ENCODE measurements at regions not wholly inside any gene's neighbourhood (a gene's known extent, or its start where the extent isn't known, plus 50 kb on each side); places are given as distances from the start of the nearest gene placed in this dataset.

- Histone ChIP-seq H3K23ac (ENCODE audit: insufficient read length, low read depth, low read length) (no peak overlapping the region), H2BK20ac (ENCODE audit: low read depth, low read length, poor library complexity, severe bottlenecking) (no peak overlapping the region), H3K27ac (ENCODE audit: insufficient read length, low read depth, low read length) (no peak overlapping the region), H3K56ac (ENCODE audit: insufficient read length, low read depth, low read length) (no peak overlapping the region), H3K4ac (ENCODE audit: low read depth, low read length) (no peak overlapping the region), H2AK5ac (ENCODE audit: insufficient read length, low read length) (no peak overlapping the region), H3K79me2 (ENCODE audit: insufficient read depth, low read length) (no peaks in the 10 kb centered on the region), H3T11ph (ENCODE audit: low read length) (no peak overlapping the region), H3K9me3 (ENCODE audit: control insufficient read depth, low read depth, low read length) (peaks cover 11% of the 10 kb centered on the region), H3K14ac (ENCODE audit: insufficient read depth, low read length) (no peak overlapping the region), H4K20me1 (ENCODE audit: control insufficient read depth, insufficient read depth, insufficient read length) (no peaks in the 10 kb centered on the region), H3K4me2 (ENCODE audit: insufficient read depth, insufficient read length, low read length) (no peak overlapping the region), H3K18ac (ENCODE audit: insufficient read length, low read depth, low read length) (no peak overlapping the region), H4K8ac (replicated peaks; ENCODE audit: insufficient read length, low read depth, low read length) (no peak overlapping the region), H3K27me3 (ENCODE audit: insufficient read depth, low read length) (no peaks in the 10 kb centered on the region), H4K91ac (ENCODE audit: insufficient read length, low read depth, low read length) (no peak overlapping the region), H2BK5ac (ENCODE audit: insufficient read length, low read length) (no peak overlapping the region), H3K9ac (ENCODE audit: extremely low read depth, insufficient read length, low read length) (no peak overlapping the region), H4K5ac (ENCODE audit: insufficient read length, low read depth, low read length) (no peak overlapping the region), H3K23me2 (ENCODE audit: insufficient read length, low read depth, low read length, poor library complexity, severe bottlenecking) (no peaks in the 10 kb centered on the region), H2AFZ (ENCODE audit: low read length) (no peak overlapping the region), H2BK15ac (ENCODE audit: low read depth, low read length) (no peak overlapping the region), H2BK120ac (ENCODE audit: low read depth, low read length, poor library complexity, severe bottlenecking) (no peak overlapping the region), H3K79me1 (ENCODE audit: insufficient read depth, low read depth, low read length, poor library complexity, severe bottlenecking) (no peaks in the 10 kb centered on the region), H2BK12ac (ENCODE audit: insufficient read length, low read depth, low read length) (no peak overlapping the region), H3K4me1 (ENCODE audit: insufficient read depth, low read length) (0 out of 2 replicates have a peak, but pooled peaks cover 3% of the 10 kb centered on the region)
- no peak overlapping the region for H3K27ac Mint-ChIP-seq
- no peak for DNase-seq
- no peak overlapping the region for H3K4me3 Mint-ChIP-seq
- H3K9me3 Mint-ChIP-seq = peaks cover 6 to 13% of the 10 kb centered on the region in 2 experiments
- WGBS (ENCODE audit: extremely low coverage, insufficient read length, low lambda C conversion rate) = no CpG with 5 or more reads among the region's 7 CpGs
- peaks cover 21% of the 10 kb centered on the region for H3K27me3 Mint-ChIP-seq (ENCODE audit: low read depth)
- TF ChIP-seq, protein P1, sequence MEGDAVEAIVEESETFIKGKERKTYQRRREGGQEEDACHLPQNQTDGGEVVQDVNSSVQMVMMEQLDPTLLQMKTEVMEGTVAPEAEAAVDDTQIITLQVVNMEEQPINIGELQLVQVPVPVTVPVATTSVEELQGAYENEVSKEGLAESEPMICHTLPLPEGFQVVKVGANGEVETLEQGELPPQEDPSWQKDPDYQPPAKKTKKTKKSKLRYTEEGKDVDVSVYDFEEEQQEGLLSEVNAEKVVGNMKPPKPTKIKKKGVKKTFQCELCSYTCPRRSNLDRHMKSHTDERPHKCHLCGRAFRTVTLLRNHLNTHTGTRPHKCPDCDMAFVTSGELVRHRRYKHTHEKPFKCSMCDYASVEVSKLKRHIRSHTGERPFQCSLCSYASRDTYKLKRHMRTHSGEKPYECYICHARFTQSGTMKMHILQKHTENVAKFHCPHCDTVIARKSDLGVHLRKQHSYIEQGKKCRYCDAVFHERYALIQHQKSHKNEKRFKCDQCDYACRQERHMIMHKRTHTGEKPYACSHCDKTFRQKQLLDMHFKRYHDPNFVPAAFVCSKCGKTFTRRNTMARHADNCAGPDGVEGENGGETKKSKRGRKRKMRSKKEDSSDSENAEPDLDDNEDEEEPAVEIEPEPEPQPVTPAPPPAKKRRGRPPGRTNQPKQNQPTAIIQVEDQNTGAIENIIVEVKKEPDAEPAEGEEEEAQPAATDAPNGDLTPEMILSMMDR (conservative IDR thresholded peaks at IDR 0.05) = no peak
- H3K36me3 Mint-ChIP-seq (ENCODE audit: insufficient read depth in 1 of 3, low read depth in 3 of 3) = no peaks in the 10 kb centered on the region
- H3K4me1 Mint-ChIP-seq = peaks cover 3 to 6% of the 10 kb centered on the region in 2 experiments; a peak in 2 of 4 replicates
These were observed 128.4 kb downstream of the TTC8 start for GRCh38 chr14:88952901-88953300.
